Keratinocyte (primary cell): ENCODE measurements at regions not wholly inside any gene's neighbourhood (a gene's known extent, or its start where the extent isn't known, plus 50 kb on each side); places are given as distances from the start of the nearest gene placed in this dataset.

Source experiments
- CTCF ChIP-seq, 3 experiments: IDR thresholded peaks in 1 of 3; conservative IDR thresholded peaks in 1 of 3; optimal IDR thresholded peaks in 1 of 3; 2 replicates in 2 of 3; 3 replicates in 1 of 3; pipeline versions ENCODE3 to v1.5.1; 2011; ENCODE audit warnings: low read length in 3 of 3, mild to moderate bottlenecking in 3 of 3, moderate library complexity in 2 of 3, control low read depth in 1 of 3, inconsistent platforms in 1 of 3; ENCODE audit not compliant: insufficient read depth in 2 of 3; ENCODE audit errors: extremely low read depth in 1 of 3
- EZH2 ChIP-seq: IDR thresholded peaks from one replicate; pipeline ENCODE4 v1.6.1; 2012; ENCODE audit warnings: inconsistent platforms, mild to moderate bottlenecking, low read length, moderate library complexity

GRCh38 chr7:84461093-84461492, 266.5 kb upstream of the SEMA3A start:
- TF ChIP-seq CTCF (optimal IDR thresholded peaks at IDR 0.05 in 1 of 3, IDR thresholded peaks at IDR 0.05 in 1 of 3, conservative IDR thresholded peaks at IDR 0.05 in 1 of 3; ENCODE audit: extremely low read depth in 1 of 3, insufficient read depth in 2 of 3, low read length in 3 of 3) (no peak), EZH2 (no peak)
